ENCODE measurements at regions not wholly inside any gene's neighbourhood (a gene's known extent, or its start where the extent isn't known, plus 50 kb on each side); places are given as distances from the start of the nearest gene placed in this dataset.

- DNase-seq (ENCODE audit: low read depth), result no peak
- no peak for TF ChIP-seq CTCF (conservative IDR thresholded peaks at IDR 0.05; ENCODE audit: low read depth, low read length)
- no peak overlapping the region for H3K4me3 ChIP-seq (ENCODE audit: low read depth, low read length)
Measured at GRCh38 chr11:26043665-26044064, 288.3 kb upstream of the ANO3 start.

GRCh38 chr11:26044389-26044788 lies 287.5 kb upstream of the ANO3 start:
- no peak overlapping the region for H3K4me3 ChIP-seq (ENCODE audit: low read depth, low read length)
- TF ChIP-seq CTCF (conservative IDR thresholded peaks at IDR 0.05; ENCODE audit: low read depth, low read length), result no peak
- no peak for DNase-seq (ENCODE audit: low read depth)

GRCh38 chr11:26045082-26045481 lies 286.8 kb upstream of the ANO3 start:
- no peak for DNase-seq (ENCODE audit: low read depth)
- no peak overlapping the region for H3K4me3 ChIP-seq (ENCODE audit: low read depth, low read length)
- TF ChIP-seq CTCF (conservative IDR thresholded peaks at IDR 0.05; ENCODE audit: low read depth, low read length), result no peak

GRCh38 chr11:26048271-26048670 lies 283.7 kb upstream of the ANO3 start:
- no peak for DNase-seq (ENCODE audit: low read depth)
- H3K4me3 ChIP-seq (ENCODE audit: low read depth, low read length), result no peak overlapping the region
- no peak for TF ChIP-seq CTCF (conservative IDR thresholded peaks at IDR 0.05; ENCODE audit: low read depth, low read length)

- no peak for TF ChIP-seq CTCF (conservative IDR thresholded peaks at IDR 0.05; ENCODE audit: low read depth, low read length)
- DNase-seq (ENCODE audit: low read depth), result no peak
- no peak overlapping the region for H3K4me3 ChIP-seq (ENCODE audit: low read depth, low read length)
Measured at GRCh38 chr11:26053966-26054365, 278.0 kb upstream of the ANO3 start.

GRCh38 chr11:26062660-26063059 lies 269.3 kb upstream of the ANO3 start:
- H3K4me3 ChIP-seq (ENCODE audit: low read depth, low read length), result no peak overlapping the region
- no peak for TF ChIP-seq CTCF (conservative IDR thresholded peaks at IDR 0.05; ENCODE audit: low read depth, low read length)

GRCh38 chr11:26063915-26064314 lies 268.0 kb upstream of the ANO3 start:
- no peak for DNase-seq (ENCODE audit: low read depth)
- TF ChIP-seq CTCF (conservative IDR thresholded peaks at IDR 0.05; ENCODE audit: low read depth, low read length), result no peak
- no peak overlapping the region for H3K4me3 ChIP-seq (ENCODE audit: low read depth, low read length)

More at GRCh38 chr11:26062660-26063059, 269.3 kb upstream of the ANO3 start:
- no peak for DNase-seq (ENCODE audit: low read depth)

All from epithelial cell of proximal tubule (primary cell).